Activated T-helper 17 cell treated with anti-CD3 and anti-CD28 coated beads, Interleukin-2, amount 50 U/mL, for 72 hours (primary cell): ENCODE measurements at regions not wholly inside any gene's neighbourhood (a gene's known extent, or its start where the extent isn't known, plus 50 kb on each side); places are given as distances from the start of the nearest gene placed in this dataset.

Experiments
- ATAC-seq: fragments of 150-1000 bp; cut with Tn5 transposase; replicated peaks from 2 replicates; pipeline ENCODE4 v1.10.0; 2021; ENCODE audit warnings: mild to moderate bottlenecking, moderate library complexity
- H3K27ac Mint-ChIP-seq: one replicate; pipeline ENCODE4 v1.8.0; 2022; ENCODE audit warnings: mixed read lengths
- H3K27me3 Mint-ChIP-seq: one replicate; pipeline ENCODE4 v1.8.0; 2022; ENCODE audit warnings: mixed read lengths
- H3K36me3 Mint-ChIP-seq: one replicate; pipeline ENCODE4 v1.8.0; 2022; ENCODE audit warnings: low read depth, mild to moderate bottlenecking, mixed read lengths
- H3K4me1 Mint-ChIP-seq: one replicate; pipeline ENCODE4 v1.8.0; 2022; ENCODE audit warnings: mixed read lengths
- H3K4me3 Mint-ChIP-seq: one replicate; pipeline ENCODE4 v1.8.0; 2022; ENCODE audit warnings: mild to moderate bottlenecking, mixed read lengths
- H3K9me3 Mint-ChIP-seq: one replicate; pipeline ENCODE4 v1.8.0; 2022; ENCODE audit warnings: mixed read lengths

- Mint-ChIP-seq H3K27ac (no peak overlapping the region), H3K36me3 (no peaks in the 10 kb centered on the region)
These were observed 51.3 kb upstream of the ITSN2 start for GRCh38 chr2:24411488-24412151.

DNA sequence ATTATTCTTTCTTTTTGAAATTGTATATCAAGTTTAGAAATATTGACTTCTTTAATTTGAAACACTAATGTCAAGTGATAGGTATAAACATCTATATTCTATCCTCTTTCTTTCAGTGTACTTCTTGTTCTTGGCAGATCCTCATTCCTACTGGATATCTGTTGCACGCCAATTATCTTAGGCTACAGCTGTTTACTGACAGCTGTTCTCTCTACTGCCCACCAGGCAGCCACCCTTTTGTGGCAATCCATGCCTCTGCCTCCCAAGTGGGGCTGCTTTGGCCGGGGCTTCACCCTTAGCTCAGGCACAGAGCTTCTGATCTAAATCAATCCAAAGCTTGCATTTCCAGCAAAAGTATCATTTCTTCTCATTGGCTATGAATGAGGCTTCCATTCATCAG lies 50.6 kb upstream of the ITSN2 start:
- Mint-ChIP-seq H3K36me3 (no peaks in the 10 kb centered on the region), H3K9me3 (no peaks in the 10 kb centered on the region), H3K27me3 (peaks cover 8% of the 10 kb centered on the region), H3K27ac (no peak overlapping the region), H3K4me3 (no peak overlapping the region), H3K4me1 (no peaks in the 10 kb centered on the region)
- no peak for ATAC-seq

More at GRCh38 chr2:24411488-24412151, 51.3 kb upstream of the ITSN2 start:
- Mint-ChIP-seq H3K4me3 (no peak overlapping the region), H3K4me1 (no peaks in the 10 kb centered on the region), H3K27me3 (peaks cover 8% of the 10 kb centered on the region), H3K9me3 (no peaks in the 10 kb centered on the region)
- no peak for ATAC-seq

DNA sequence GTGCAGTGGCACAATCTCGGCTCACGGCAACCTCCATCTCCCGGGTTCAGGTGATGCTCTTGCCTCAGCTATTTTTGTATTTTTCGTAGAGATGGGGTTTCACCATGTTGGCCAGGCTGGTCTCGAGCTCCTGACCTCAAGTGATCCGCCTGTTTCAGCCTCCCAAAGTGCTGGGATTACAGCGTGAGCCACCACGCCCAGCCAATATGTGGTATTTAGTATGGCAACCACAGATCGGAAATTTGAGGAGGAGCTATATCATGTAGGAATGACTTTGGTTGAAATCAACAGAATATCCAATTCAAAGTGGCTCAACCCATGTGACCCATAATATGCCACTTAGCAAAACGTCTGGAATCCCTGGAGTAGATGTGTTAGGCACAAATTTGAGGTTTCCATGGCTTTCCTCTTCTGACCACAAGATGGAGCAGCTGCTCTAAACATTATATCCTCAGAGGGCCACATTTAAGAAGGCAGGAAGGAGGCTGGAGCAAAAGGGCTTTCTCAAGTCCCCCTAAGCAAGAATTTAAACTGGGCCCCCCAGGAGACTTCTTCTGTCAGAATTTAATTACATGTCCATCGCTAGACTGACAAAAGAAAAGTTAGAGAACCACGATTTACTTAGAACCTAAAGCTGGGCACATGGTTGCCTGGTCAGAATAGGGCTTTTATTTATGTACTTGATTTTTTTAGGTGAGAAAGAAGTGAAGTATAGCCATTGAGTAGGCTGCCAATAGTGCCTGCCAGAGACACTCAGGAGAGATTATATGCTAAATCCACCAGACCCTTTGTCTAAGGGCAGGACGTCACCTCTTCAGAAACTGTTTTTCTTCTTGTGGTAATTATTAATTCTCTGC lies 49.6 kb upstream of the ITSN2 start:
- Mint-ChIP-seq H3K36me3 (no peaks in the 10 kb centered on the region), H3K9me3 (no peaks in the 10 kb centered on the region), H3K4me3 (no peak overlapping the region), H3K27me3 (peaks cover 8% of the 10 kb centered on the region), H3K4me1 (no peaks in the 10 kb centered on the region), H3K27ac (no peak overlapping the region)
- peak; percentile 73 for ATAC-seq
